Esophagus muscularis mucosa (tissue), 4 donors: ENCODE measurements at regions not wholly inside any gene's neighbourhood (a gene's known extent, or its start where the extent isn't known, plus 50 kb on each side); places are given as distances from the start of the nearest gene placed in this dataset.
A peak's percentile ranks its signal among the peaks of the same experiment; 100 is the strongest.

Source experiments
- DNase-seq: peaks from one replicate; pipeline ENCODE4 v3.0.0-alpha.2; 2017; ENCODE audit errors: extremely low spot score
- H3K27ac ChIP-seq, 4 donors: fragments of 200-600 bp; sonication (generic); replicated peaks in 1 of 4; 1 replicate in 3 of 4; 2 replicates in 1 of 4; pipeline ENCODE4 v1.5.1; 2016 to 2019; ENCODE audit warnings: mild to moderate bottlenecking in 1 of 4
- H3K27me3 ChIP-seq, 4 donors: fragments of 200-600 bp; sonication (generic); one replicate each; pipeline versions ENCODE4 v1.5.1 to v1.6.0; 2016 to 2019
- H3K36me3 ChIP-seq, 4 donors: fragments of 200-600 bp; sonication (generic); one replicate each; pipeline ENCODE4 v1.5.1; 2016 to 2019
- H3K4me1 ChIP-seq, 4 donors: fragments of 200-600 bp; sonication (generic); one replicate each; pipeline ENCODE4 v1.5.1; 2016 to 2019
- H3K4me3 ChIP-seq, 4 donors: fragments of 200-600 bp; sonication (generic); 1 replicate in 2 of 4; 2 replicates in 2 of 4; pipeline ENCODE4 v1.5.1; 2016 to 2019; ENCODE audit warnings: mild to moderate bottlenecking in 4 of 4, moderate library complexity in 1 of 4
- H3K9me3 ChIP-seq, 4 donors: fragments of 200-600 bp; sonication (generic); 1 replicate in 3 of 4; 2 replicates in 1 of 4; pipeline ENCODE4 v1.5.1; 2016 to 2019
- CTCF ChIP-seq, 3 experiments: fragments of 200-600 bp in 2 of 3; fragments of 450-650 bp in 1 of 3; sonication (generic) in 2 of 3; IDR thresholded peaks; one replicate each; pipeline ENCODE4 v1.5.1; 2017 to 2019; ENCODE audit warnings: antibody characterized with exemption in 3 of 3, mild to moderate bottlenecking in 2 of 3, moderate library complexity in 1 of 3
- EP300 ChIP-seq: sonication (generic); formaldehyde crosslinking; IDR thresholded peaks from one replicate; pipeline ENCODE4 v1.6.1; 2017; ENCODE audit warnings: antibody characterized with exemption
- POLR2A ChIP-seq: fragments of 450-650 bp; IDR thresholded peaks from one replicate; pipeline ENCODE4 v1.6.1; 2017; ENCODE audit warnings: antibody characterized with exemption, moderate library complexity, mild to moderate bottlenecking, low read depth
- POLR2AphosphoS5 ChIP-seq, 2 donors: sonication (generic); formaldehyde crosslinking; IDR thresholded peaks; one replicate each; pipeline ENCODE4 v1.6.1; 2017; ENCODE audit warnings: antibody characterized with exemption in 2 of 2
- WGBS: methylation state at CpG from one replicate; pipeline ENCODE4 v1.1.5; 2018; 5-methylcytosine and 5-hydroxymethylcytosine counted together
- intact Hi-C: fragments of 100-400 bp; cut with DNase I; formaldehyde crosslinking; loops from one replicate; pipeline ENCODE4 v1.15.1; 2023

GRCh38 chrX:20585782-20586181 is 319.1 kb upstream of the RPS6KA3 start:
- TF ChIP-seq EP300 (no peak), POLR2A (no peak), CTCF (IDR thresholded peaks at IDR 0.05) (no peak), POLR2AphosphoS5 (IDR thresholded peaks at IDR 0.05) (no peak)
- Histone ChIP-seq H3K36me3 (no peaks in the 10 kb centered on the region), H3K4me3 (no peak overlapping the region), H3K4me1 (no peaks in the 10 kb centered on the region), H3K9me3 (peaks cover 0 to 7% (median 0%) of the 10 kb centered on the region in 4 donors), H3K27me3 (no peaks in the 10 kb centered on the region), H3K27ac (no peak overlapping the region)
- no peak for DNase-seq
- intact Hi-C loops, result no loop called here
- WGBS, result 63% methylated on average over 2 of the region's 2 CpGs

GRCh38 chrX:20571611-20572010 is 304.9 kb upstream of the RPS6KA3 start:
- Histone ChIP-seq H3K4me1 (no peaks in the 10 kb centered on the region), H3K9me3 (no peaks in the 10 kb centered on the region), H3K27me3 (no peaks in the 10 kb centered on the region), H3K36me3 (no peaks in the 10 kb centered on the region), H3K27ac (no peak overlapping the region), H3K4me3 (no peak overlapping the region)
- TF ChIP-seq POLR2A (no peak), EP300 (no peak), POLR2AphosphoS5 (IDR thresholded peaks at IDR 0.05) (no peak), CTCF (IDR thresholded peaks at IDR 0.05) (no peak)
- no peak for DNase-seq
- WGBS, result 57% methylated on average over 1 of the region's 1 CpG
- intact Hi-C loops, result no loop called here

GRCh38 chrX:20567108-20567507 is 300.4 kb upstream of the RPS6KA3 start:
- Histone ChIP-seq H3K9me3 (no peaks in the 10 kb centered on the region), H3K4me3 (no peak overlapping the region), H3K36me3 (no peaks in the 10 kb centered on the region), H3K27ac (no peak overlapping the region), H3K27me3 (no peaks in the 10 kb centered on the region), H3K4me1 (no peaks in the 10 kb centered on the region)
- DNase-seq, result no peak
- intact Hi-C loops, result no loop called here
- TF ChIP-seq POLR2AphosphoS5 (IDR thresholded peaks at IDR 0.05), result no peak
- no peak for TF ChIP-seq POLR2A
- no peak for TF ChIP-seq EP300
- TF ChIP-seq CTCF (IDR thresholded peaks at IDR 0.05), result no peak

- WGBS, result 52% methylated on average over 3 of the region's 3 CpGs
- DNase-seq, result no peak
- Histone ChIP-seq H3K27ac (peak overlapping the region in 3 of 4 donors; percentile 32 to 62 (median 58)), H3K4me1 (peaks cover 0 to 7% (median 0%) of the 10 kb centered on the region in 4 donors), H3K27me3 (no peaks in the 10 kb centered on the region), H3K4me3 (no peak overlapping the region), H3K9me3 (peaks cover 0 to 2% (median 0%) of the 10 kb centered on the region in 4 donors), H3K36me3 (no peaks in the 10 kb centered on the region)
- TF ChIP-seq POLR2A (no peak), CTCF (IDR thresholded peaks at IDR 0.05) (no peak), EP300 (no peak), POLR2AphosphoS5 (IDR thresholded peaks at IDR 0.05) (no peak)
- intact Hi-C loops, result no loop called here
Observed at GRCh38 chrX:20547611-20548051, 280.9 kb upstream of the RPS6KA3 start.

GRCh38 chrX:20545538-20545937 is 278.8 kb upstream of the RPS6KA3 start:
- intact Hi-C loops, result no loop called here
- H3K4me1 ChIP-seq, result peaks cover 0 to 7% (median 0%) of the 10 kb centered on the region in 4 donors
- H3K27ac ChIP-seq, result no peak overlapping the region
- peaks cover 0 to 22% (median 0%) of the 10 kb centered on the region in 4 donors for H3K9me3 ChIP-seq
- DNase-seq, result no peak
- no peak overlapping the region for H3K4me3 ChIP-seq
- H3K27me3 ChIP-seq, result no peaks in the 10 kb centered on the region
- WGBS, result 67% methylated on average over 2 of the region's 3 CpGs
- no peaks in the 10 kb centered on the region for H3K36me3 ChIP-seq
- no peak for TF ChIP-seq EP300
- no peak for TF ChIP-seq POLR2AphosphoS5 (IDR thresholded peaks at IDR 0.05)
- TF ChIP-seq CTCF (IDR thresholded peaks at IDR 0.05), result no peak
- no peak for TF ChIP-seq POLR2A
